ENCODE measurements at regions not wholly inside any gene's neighbourhood (a gene's known extent, or its start where the extent isn't known, plus 50 kb on each side); places are given as distances from the start of the nearest gene placed in this dataset.

DNA sequence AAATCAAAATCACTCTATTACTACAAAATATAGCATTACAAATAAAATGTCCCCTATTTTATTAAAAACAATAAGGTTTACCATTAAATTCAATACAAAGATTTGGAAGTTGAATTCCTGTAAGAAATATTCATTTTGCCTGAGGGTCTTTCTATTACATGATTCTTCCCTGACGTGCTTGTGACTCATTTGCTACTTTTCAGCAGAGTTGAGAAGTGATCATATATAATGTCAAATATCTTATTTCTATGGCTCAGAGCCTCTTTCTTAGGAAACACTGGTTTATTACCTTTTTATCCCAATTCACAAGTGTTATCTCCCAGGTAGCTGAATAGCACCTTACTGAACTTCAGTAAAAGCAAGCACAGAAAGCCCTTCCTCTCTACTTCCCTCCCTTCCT lies 65.2 kb upstream of the CNTN5 start:
- DNase-seq (ENCODE audit: low read depth), result no peak
- in situ Hi-C loops (cut with HindIII; ENCODE audit: low pct_unique_long_range_greater_than_20kb, low sequenced_read_pairs), result no loop called here

DNA sequence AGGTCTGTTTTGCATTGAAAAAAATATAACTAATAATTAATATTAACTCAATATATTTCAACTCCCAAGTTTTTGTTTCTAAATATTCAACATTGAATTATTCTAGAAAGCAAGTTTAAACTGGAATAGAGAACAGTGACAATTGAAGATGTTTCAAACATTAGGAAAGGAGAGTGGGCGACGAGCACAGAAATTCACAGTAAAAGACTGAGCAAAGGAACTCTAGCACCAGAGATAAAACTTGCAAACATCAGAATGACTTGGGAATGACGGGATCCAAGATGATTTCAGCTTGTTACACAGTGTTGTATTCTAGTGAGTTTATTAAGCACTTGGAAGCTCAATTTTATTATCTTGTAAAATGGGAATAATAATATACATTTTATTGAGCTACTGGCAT lies 56.6 kb upstream of the CNTN5 start:
- no peak for DNase-seq (ENCODE audit: low read depth)
- in situ Hi-C loops (cut with HindIII; ENCODE audit: low pct_unique_long_range_greater_than_20kb, low sequenced_read_pairs), result no loop called here

DNA sequence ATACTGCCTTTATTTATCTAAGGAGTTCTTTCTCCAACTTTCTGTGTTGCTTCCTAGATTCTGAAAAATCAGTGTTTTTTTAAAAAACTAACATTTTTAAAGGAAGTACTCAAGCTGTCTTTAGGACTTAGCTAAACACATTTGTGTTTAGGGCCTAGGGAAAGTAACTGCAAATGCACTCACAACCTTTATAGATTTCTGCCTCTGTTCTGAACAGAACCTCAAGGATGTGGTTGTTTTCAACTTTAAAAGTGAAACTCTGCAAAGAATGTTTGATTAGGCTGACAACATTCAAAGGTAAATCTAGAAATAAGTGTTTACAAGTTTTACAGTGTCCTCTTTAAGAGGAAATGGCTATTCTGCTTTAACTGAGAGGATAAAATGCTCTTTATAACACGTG lies 55.4 kb upstream of the CNTN5 start:
- in situ Hi-C loops (cut with HindIII; ENCODE audit: low pct_unique_long_range_greater_than_20kb, low sequenced_read_pairs), result no loop called here
- DNase-seq (ENCODE audit: low read depth), result no peak

DNA sequence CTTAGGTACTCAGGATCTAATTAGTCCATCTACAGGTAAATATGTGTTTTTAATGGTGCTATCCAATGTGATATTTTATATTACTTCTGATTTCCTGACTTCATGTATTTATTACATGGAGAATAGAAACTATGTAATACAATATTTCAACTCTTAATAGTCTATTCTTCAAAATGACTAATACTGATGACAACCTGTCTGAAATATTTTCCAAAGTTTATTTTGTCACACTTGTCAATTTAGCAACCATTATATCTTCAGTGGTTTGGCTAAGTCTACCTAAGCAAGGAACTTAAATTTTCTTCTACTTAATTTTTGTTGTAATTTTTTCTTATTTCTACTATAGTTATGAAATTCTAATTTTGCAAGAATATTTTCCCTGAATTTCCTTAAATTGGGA lies 55.0 kb upstream of the CNTN5 start:
- in situ Hi-C loops (cut with HindIII; ENCODE audit: low pct_unique_long_range_greater_than_20kb, low sequenced_read_pairs), result no loop called here

DNA sequence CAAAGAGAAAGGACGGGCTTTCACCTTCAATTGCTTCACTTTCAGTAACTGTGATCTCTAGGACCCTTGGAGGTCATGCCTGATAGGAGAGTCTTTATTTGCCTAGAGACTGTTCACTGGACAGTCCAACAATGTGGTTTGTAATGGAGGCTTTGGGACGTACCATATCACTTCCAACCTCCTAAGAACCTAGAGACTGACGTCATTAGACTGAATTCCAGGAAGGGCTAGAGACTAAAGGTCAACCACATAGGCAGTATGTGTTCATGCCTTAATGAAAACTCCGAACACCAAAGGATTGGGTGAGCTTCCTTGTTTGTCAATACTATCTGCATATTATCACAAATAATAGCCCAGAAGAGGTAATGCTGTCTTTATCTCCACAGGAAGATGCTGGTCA lies 53.7 kb upstream of the CNTN5 start:
- in situ Hi-C loops (cut with HindIII; ENCODE audit: low pct_unique_long_range_greater_than_20kb, low sequenced_read_pairs), result no loop called here
- no peak for DNase-seq (ENCODE audit: low read depth)

More for the DNA sequence above, 55.0 kb upstream of the CNTN5 start:
- DNase-seq (ENCODE audit: low read depth), result no peak

All from Caki2 (cell line).